ENCODE measurements at regions not wholly inside any gene's neighbourhood (a gene's known extent, or its start where the extent isn't known, plus 50 kb on each side); places are given as distances from the start of the nearest gene placed in this dataset.

DNA sequence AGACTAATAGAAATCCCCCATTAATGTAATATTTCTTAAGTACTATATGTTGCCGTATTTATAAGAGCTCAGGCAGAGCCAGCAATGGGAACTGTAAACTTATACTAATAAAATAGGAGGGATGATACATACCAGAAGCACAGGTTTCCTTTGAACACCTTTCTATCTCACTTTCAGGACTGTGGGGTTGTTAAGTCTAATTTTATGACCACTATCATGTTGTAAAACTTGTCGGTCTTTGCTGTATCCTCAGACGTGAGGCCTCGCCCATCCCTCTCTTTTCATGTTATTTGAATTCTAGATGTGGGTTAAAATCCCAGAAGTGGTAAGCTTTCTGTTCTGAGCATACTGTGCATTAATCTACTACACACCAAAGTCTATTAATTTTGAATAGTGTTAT is 1083.5 kb upstream of the TENM4 start:
- TF ChIP-seq, protein P1, sequence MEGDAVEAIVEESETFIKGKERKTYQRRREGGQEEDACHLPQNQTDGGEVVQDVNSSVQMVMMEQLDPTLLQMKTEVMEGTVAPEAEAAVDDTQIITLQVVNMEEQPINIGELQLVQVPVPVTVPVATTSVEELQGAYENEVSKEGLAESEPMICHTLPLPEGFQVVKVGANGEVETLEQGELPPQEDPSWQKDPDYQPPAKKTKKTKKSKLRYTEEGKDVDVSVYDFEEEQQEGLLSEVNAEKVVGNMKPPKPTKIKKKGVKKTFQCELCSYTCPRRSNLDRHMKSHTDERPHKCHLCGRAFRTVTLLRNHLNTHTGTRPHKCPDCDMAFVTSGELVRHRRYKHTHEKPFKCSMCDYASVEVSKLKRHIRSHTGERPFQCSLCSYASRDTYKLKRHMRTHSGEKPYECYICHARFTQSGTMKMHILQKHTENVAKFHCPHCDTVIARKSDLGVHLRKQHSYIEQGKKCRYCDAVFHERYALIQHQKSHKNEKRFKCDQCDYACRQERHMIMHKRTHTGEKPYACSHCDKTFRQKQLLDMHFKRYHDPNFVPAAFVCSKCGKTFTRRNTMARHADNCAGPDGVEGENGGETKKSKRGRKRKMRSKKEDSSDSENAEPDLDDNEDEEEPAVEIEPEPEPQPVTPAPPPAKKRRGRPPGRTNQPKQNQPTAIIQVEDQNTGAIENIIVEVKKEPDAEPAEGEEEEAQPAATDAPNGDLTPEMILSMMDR (IDR thresholded peaks at IDR 0.05; ENCODE audit: extremely low read depth in 1 of 2, insufficient read depth in 1 of 2, low read depth in 1 of 2, low read length in 2 of 2) = no peak
- TF ChIP-seq POLR2A (IDR thresholded peaks at IDR 0.05; ENCODE audit: low read depth, low read length) = no peak
- TF ChIP-seq POLR2AphosphoS5 (IDR thresholded peaks at IDR 0.05; ENCODE audit: insufficient read depth, low read depth, low read length) = no peak
- no peak for TF ChIP-seq JUN (IDR thresholded peaks at IDR 0.05; ENCODE audit: borderline replicate concordance, insufficient read depth, insufficient read length, low read depth)
